GM21717 (cell line): ENCODE measurements at regions not wholly inside any gene's neighbourhood (a gene's known extent, or its start where the extent isn't known, plus 50 kb on each side); places are given as distances from the start of the nearest gene placed in this dataset.
"Not testable (repeated sequence)": the region's sequence is repeated elsewhere in the genome, so short reads cannot be mapped to it uniquely, and the experiment has no call there.

Source experiments
- ATAC-seq: cut with Tn5 transposase; IDR thresholded peaks from one replicate; pipeline ENCODE4 v1.9.1; 2021; ENCODE audit warnings: mild to moderate bottlenecking, moderate library complexity; ENCODE audit not compliant: unreplicated experiment

GRCh38 chr6:27827477-27827876 lies 84.7 kb downstream of the OR2B2 start:
- not testable (repeated sequence) for ATAC-seq

- not testable (repeated sequence) for ATAC-seq
These were observed 85.6 kb downstream of the OR2B2 start for GRCh38 chr6:27826612-27826985.

GRCh38 chr6:27825848-27826611 lies 86.2 kb downstream of the OR2B2 start:
- not testable (repeated sequence) for ATAC-seq

- ATAC-seq: no peak
These were observed 87.0 kb downstream of the OR2B2 start for GRCh38 chr6:27825025-27825793.

GRCh38 chr6:27824211-27825024 lies 87.8 kb downstream of the OR2B2 start:
- ATAC-seq: peak; percentile 72

GRCh38 chr6:27823714-27824210 lies 88.4 kb downstream of the OR2B2 start:
- peak; percentile 32 for ATAC-seq

- ATAC-seq: no peak
These were observed 95.3 kb downstream of the OR2B2 start for GRCh38 chr6:27816906-27817305.

- peak; percentile 52 for ATAC-seq
These were observed 97.4 kb downstream of the OR2B2 start for GRCh38 chr6:27814665-27815424.

GRCh38 chr6:27814415-27814664 lies 97.9 kb downstream of the OR2B2 start:
- ATAC-seq: not testable (repeated sequence)

- ATAC-seq: no peak
These were observed 99.2 kb downstream of the OR2B2 start for GRCh38 chr6:27812805-27813492.

GRCh38 chr6:27812078-27812804 lies 100.0 kb downstream of the OR2B2 start:
- ATAC-seq: no peak

- ATAC-seq: no peak
These were observed 100.8 kb downstream of the OR2B2 start for GRCh38 chr6:27811451-27811772.

- ATAC-seq: no peak
These were observed 101.3 kb downstream of the OR2B2 start for GRCh38 chr6:27810768-27811450.

- ATAC-seq: peak; percentile 32
These were observed 102.0 kb downstream of the OR2B2 start for GRCh38 chr6:27809939-27810767.

GRCh38 chr6:27809067-27809938 lies 102.9 kb downstream of the OR2B2 start:
- no peak for ATAC-seq

- ATAC-seq: not testable (repeated sequence)
These were observed 103.7 kb downstream of the OR2B2 start for GRCh38 chr6:27808242-27809066.
